Smooth muscle cell (in vitro differentiated cells): ENCODE measurements at regions not wholly inside any gene's neighbourhood (a gene's known extent, or its start where the extent isn't known, plus 50 kb on each side); places are given as distances from the start of the nearest gene placed in this dataset.
A peak's percentile ranks its signal among the peaks of the same experiment; 100 is the strongest.

Source experiments
- DNase-seq: peaks from one replicate; lab custom pipeline; 2025; ENCODE audit not compliant: unreplicated experiment; lab: John Stamatoyannopoulos, UW
- H2AFZ ChIP-seq: fragments of 200-600 bp; sonication (generic); 2 replicates; pipeline ENCODE4 v1.6.0; 2016; ENCODE audit warnings: antibody characterized with exemption, low read depth, mild to moderate bottlenecking
- H3F3A ChIP-seq: fragments of 200-600 bp; sonication (generic); 2 replicates; pipeline ENCODE4 v1.6.0; 2017; ENCODE audit warnings: antibody characterized with exemption, low read depth
- H3K27ac ChIP-seq: fragments of 200-600 bp; sonication (generic); 2 replicates; pipeline ENCODE4 v1.5.1; 2016; ENCODE audit warnings: low read depth, mild to moderate bottlenecking
- H3K27me3 ChIP-seq: fragments of 200-600 bp; sonication (generic); 2 replicates; pipeline ENCODE4 v1.6.1; 2016; ENCODE audit warnings: low read depth, mild to moderate bottlenecking
- H3K36me3 ChIP-seq: fragments of 200-600 bp; sonication (generic); 2 replicates; pipeline ENCODE4 v1.5.1; 2016; ENCODE audit warnings: low read depth
- H3K4me1 ChIP-seq: fragments of 200-600 bp; sonication (generic); 2 replicates; pipeline ENCODE4 v1.5.1; 2016; ENCODE audit warnings: low read depth
- H3K4me2 ChIP-seq: fragments of 200-600 bp; sonication (generic); 2 replicates; pipeline ENCODE4 v1.6.0; 2016; ENCODE audit warnings: mild to moderate bottlenecking
- H3K4me3 ChIP-seq: fragments of 200-600 bp; sonication (generic); 2 replicates; pipeline ENCODE4 v1.5.1; 2016; ENCODE audit warnings: mild to moderate bottlenecking
- H3K79me2 ChIP-seq: fragments of 200-600 bp; sonication (generic); 2 replicates; pipeline ENCODE4 v1.6.0; 2016; ENCODE audit warnings: low read depth, mild to moderate bottlenecking
- H3K9ac ChIP-seq: fragments of 200-600 bp; sonication (generic); 2 replicates; pipeline ENCODE4 v1.6.0; 2016; ENCODE audit warnings: low read depth
- H3K9me3 ChIP-seq: fragments of 200-600 bp; sonication (generic); replicated peaks from 2 replicates; pipeline ENCODE4 v1.5.1; 2016; ENCODE audit warnings: low read depth
- H4K20me1 ChIP-seq: fragments of 200-600 bp; sonication (generic); 2 replicates; pipeline ENCODE4 v1.6.0; 2016; ENCODE audit warnings: low read depth
- CTCF ChIP-seq: fragments of 200-600 bp; sonication (generic); IDR thresholded peaks from 2 replicates; pipeline ENCODE4 v1.5.1; 2017; ENCODE audit warnings: borderline replicate concordance, mild to moderate bottlenecking, antibody characterized with exemption; ENCODE audit not compliant: insufficient read depth, poor library complexity, severe bottlenecking
- WGBS: methylation state at CpG from one replicate; pipeline ENCODE4 v1.1.7; 2016; ENCODE audit warnings: low lambda C conversion rate; 5-methylcytosine and 5-hydroxymethylcytosine counted together

- H4K20me1 ChIP-seq = no peaks in the 10 kb centered on the region
- no peak overlapping the region for H3K4me3 ChIP-seq
- no peaks in the 10 kb centered on the region for H3F3A ChIP-seq
- H2AFZ ChIP-seq = peak overlapping the region; percentile 35
- no peak overlapping the region for H3K4me2 ChIP-seq
- WGBS = 93% methylated on average over 10 of the region's 10 CpGs
- H3K9ac ChIP-seq = no peak overlapping the region
- H3K27me3 ChIP-seq = no peaks in the 10 kb centered on the region
- peaks cover 16% of the 10 kb centered on the region for H3K4me1 ChIP-seq
- no peaks in the 10 kb centered on the region for H3K9me3 ChIP-seq
- no peak for DNase-seq
- no peak for TF ChIP-seq CTCF
- H3K79me2 ChIP-seq = no peaks in the 10 kb centered on the region
- H3K36me3 ChIP-seq = no peaks in the 10 kb centered on the region
- no peak overlapping the region for H3K27ac ChIP-seq
Observed at GRCh38 chr3:194206320-194206719, 70.4 kb downstream of the HES1 start.

- no peak for TF ChIP-seq CTCF
- no peaks in the 10 kb centered on the region for H3F3A ChIP-seq
Observed at GRCh38 chr3:194208709-194209108, 72.8 kb downstream of the HES1 start.

GRCh38 chr3:194212161-194212844 is 76.4 kb downstream of the HES1 start:
- Histone ChIP-seq H3K4me1 (peaks cover 26% of the 10 kb centered on the region), H3K27me3 (no peaks in the 10 kb centered on the region), H3K9ac (no peak overlapping the region), H3F3A (no peaks in the 10 kb centered on the region), H3K9me3 (no peaks in the 10 kb centered on the region), H3K27ac (no peak overlapping the region), H3K4me3 (no peak overlapping the region), H3K36me3 (no peaks in the 10 kb centered on the region), H3K4me2 (no peak overlapping the region), H4K20me1 (no peaks in the 10 kb centered on the region), H2AFZ (no peak overlapping the region), H3K79me2 (no peaks in the 10 kb centered on the region)
- TF ChIP-seq CTCF = no peak
- 46% methylated on average over 13 of the region's 13 CpGs for WGBS
- no peak for DNase-seq

More at GRCh38 chr3:194208709-194209108, 72.8 kb downstream of the HES1 start:
- Histone ChIP-seq H2AFZ (no peak overlapping the region), H3K4me3 (no peak overlapping the region), H3K27ac (no peak overlapping the region), H3K9me3 (no peaks in the 10 kb centered on the region), H3K79me2 (no peaks in the 10 kb centered on the region), H3K4me2 (no peak overlapping the region), H3K4me1 (peaks cover 39% of the 10 kb centered on the region), H3K27me3 (no peaks in the 10 kb centered on the region), H4K20me1 (no peaks in the 10 kb centered on the region), H3K9ac (no peak overlapping the region), H3K36me3 (no peaks in the 10 kb centered on the region)
- over 99% methylated on average over 3 of the region's 3 CpGs for WGBS
- no peak for DNase-seq

- Histone ChIP-seq H3K79me2 (no peaks in the 10 kb centered on the region), H3F3A (no peaks in the 10 kb centered on the region)
Observed at GRCh38 chr3:194212845-194213331, 76.9 kb downstream of the HES1 start.

More at GRCh38 chr3:194212845-194213331, 76.9 kb downstream of the HES1 start:
- WGBS = 18% methylated on average over 10 of the region's 10 CpGs
- H2AFZ ChIP-seq = no peak overlapping the region
- H3K4me1 ChIP-seq = peaks cover 26% of the 10 kb centered on the region
- no peak overlapping the region for H3K27ac ChIP-seq
- H3K9ac ChIP-seq = no peak overlapping the region
- TF ChIP-seq CTCF = no peak
- no peaks in the 10 kb centered on the region for H4K20me1 ChIP-seq
- H3K36me3 ChIP-seq = no peaks in the 10 kb centered on the region
- no peak overlapping the region for H3K4me2 ChIP-seq
- DNase-seq = no peak
- H3K4me3 ChIP-seq = no peak overlapping the region
- H3K27me3 ChIP-seq = no peaks in the 10 kb centered on the region
- no peaks in the 10 kb centered on the region for H3K9me3 ChIP-seq
